WI38 (cell line): ENCODE measurements at regions not wholly inside any gene's neighbourhood (a gene's known extent, or its start where the extent isn't known, plus 50 kb on each side); places are given as distances from the start of the nearest gene placed in this dataset.

ENCODE experiments used
- H3K4me3 ChIP-seq: 2 replicates; pipeline ENCODE4 v1.5.1; 2011; ENCODE audit warnings: low read depth, mild to moderate bottlenecking, control low read depth, low read length
- TF ChIP-seq, protein P1 (sequence below): IDR thresholded peaks from 2 replicates; pipeline ENCODE4 v1.5.1; 2012; ENCODE audit warnings: low read depth, mild to moderate bottlenecking, control low read depth, low read length

DNA sequence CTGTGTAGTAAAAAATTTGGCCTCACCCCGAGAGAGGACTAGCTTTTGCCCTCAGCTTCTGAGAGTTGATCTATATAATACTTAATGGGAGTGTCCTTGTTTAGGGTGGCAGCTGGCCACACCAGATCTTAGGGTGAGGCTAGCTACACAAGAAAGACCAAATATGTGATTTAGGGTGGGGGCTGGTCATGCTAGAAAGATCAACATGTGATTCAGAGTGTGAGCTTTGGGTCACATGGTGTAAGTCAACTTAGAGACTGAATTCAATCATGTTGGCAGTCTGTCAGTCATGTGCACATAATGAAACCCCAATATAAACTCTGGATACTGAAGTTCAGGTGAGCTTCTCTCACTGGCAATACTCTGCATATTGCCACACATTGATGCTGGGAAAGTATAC lies 120.7 kb upstream of the DAZL start:
- H3K4me3 ChIP-seq: no peak overlapping the region
- TF ChIP-seq, protein P1, sequence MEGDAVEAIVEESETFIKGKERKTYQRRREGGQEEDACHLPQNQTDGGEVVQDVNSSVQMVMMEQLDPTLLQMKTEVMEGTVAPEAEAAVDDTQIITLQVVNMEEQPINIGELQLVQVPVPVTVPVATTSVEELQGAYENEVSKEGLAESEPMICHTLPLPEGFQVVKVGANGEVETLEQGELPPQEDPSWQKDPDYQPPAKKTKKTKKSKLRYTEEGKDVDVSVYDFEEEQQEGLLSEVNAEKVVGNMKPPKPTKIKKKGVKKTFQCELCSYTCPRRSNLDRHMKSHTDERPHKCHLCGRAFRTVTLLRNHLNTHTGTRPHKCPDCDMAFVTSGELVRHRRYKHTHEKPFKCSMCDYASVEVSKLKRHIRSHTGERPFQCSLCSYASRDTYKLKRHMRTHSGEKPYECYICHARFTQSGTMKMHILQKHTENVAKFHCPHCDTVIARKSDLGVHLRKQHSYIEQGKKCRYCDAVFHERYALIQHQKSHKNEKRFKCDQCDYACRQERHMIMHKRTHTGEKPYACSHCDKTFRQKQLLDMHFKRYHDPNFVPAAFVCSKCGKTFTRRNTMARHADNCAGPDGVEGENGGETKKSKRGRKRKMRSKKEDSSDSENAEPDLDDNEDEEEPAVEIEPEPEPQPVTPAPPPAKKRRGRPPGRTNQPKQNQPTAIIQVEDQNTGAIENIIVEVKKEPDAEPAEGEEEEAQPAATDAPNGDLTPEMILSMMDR: no peak

DNA sequence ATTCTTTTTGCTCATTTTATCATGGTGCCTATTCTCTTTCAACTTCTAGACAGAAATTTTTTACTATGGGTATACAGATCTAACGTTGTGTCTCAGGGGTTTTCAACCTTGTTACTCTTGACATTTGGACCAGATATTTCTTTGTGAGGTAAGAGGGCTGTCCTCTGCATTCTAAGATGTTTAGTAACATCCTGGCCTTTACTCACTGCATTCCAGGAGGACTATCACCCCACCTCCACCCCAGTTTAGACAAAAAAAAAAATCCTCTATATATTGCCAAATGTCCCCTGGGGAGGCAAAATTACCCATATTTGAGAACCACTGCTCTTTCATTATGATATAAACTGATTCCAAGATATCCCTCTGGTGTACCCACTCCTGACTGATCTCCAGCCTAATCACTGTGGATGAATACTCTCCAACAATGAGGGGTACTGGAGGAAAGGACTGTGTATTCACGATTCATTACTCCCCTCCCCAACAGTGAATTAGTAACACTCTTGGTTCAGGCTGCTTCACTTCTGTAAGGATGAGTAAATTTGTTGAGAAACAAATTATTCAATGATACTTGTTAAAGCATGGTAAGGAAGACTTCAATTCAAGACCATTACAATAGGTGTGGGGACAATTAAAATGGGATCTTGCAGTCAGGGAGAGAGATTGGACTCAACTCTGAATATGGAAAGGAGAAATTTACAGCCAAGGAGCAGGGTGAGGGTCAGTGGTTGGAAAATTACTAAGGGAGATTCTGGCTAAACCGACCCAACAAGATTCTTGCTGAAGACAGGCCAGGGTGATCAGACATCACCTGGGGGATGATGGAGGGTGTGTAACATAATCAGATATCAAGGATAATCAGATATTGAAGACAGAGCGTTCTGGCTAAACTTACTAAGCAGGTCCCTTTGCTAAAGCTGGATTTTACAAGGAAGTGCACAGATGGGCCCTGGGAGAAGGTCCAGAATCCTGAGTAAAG lies 123.8 kb upstream of the DAZL start:
- TF ChIP-seq, protein P1: no peak
- no peak overlapping the region for H3K4me3 ChIP-seq

DNA sequence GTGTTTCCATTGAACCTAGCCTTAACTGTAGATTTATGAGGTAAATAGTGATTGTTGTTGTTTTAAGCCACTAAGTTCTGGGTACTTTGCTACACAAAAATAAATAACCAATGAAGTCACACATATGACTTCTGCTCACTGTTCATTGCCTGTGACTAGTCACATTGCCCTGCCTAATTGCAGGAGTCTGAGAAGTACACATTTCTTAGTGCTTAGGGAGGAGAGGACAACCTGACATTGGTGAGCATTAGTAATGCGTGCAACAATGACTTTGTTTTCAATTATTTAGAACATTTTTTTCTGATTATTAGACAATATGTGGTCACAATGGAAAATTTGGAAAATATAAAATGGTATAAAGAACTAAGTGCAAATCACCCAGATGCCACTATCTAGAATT lies 133.2 kb upstream of the DAZL start:
- no peak overlapping the region for H3K4me3 ChIP-seq
- TF ChIP-seq, protein P1: no peak

DNA sequence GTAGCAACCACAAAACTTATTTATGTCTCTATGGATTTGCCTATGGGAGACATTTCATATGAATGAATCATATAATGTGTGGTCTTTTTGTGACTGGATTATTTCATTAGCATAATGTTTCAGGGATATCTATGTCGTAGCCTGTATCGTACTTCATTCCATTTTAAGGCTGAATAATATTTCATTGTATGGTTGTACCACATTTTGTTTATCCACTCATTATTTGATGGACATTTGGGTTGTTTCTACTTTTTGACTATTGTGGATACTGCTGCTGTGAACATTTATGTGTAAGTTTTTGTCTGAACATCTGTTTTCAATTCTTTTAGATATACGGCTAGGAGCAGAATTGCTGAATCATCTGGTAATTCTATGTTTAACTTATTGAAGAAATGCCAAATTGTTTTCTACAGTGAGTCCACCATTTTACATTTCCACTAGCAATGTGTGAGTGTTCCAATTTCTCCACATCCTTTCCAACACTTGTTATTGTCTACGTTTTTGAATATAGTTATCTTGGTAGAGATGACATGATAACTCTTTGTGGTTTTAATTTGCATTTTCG lies 134.4 kb upstream of the DAZL start:
- H3K4me3 ChIP-seq: no peak overlapping the region
- TF ChIP-seq, protein P1: no peak

DNA sequence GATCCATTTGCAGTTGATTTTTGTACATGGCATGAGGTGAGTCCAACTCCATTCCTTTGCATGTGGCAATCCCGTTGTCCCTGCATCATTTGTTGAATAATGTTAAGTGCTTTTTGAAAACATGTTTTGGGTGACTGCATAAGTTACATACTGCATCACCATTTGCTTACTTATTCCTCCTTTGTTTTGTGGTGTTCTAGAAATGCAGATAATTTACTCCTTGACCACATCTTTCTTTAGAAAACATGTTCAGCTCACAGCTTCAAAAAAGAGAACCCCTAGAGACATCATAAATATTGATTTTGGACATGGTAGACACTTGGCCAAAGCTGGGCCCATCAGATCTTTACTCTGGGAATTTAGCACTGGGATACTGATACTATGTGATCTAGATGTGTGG lies 135.3 kb upstream of the DAZL start:
- TF ChIP-seq, protein P1: no peak
- no peak overlapping the region for H3K4me3 ChIP-seq

DNA sequence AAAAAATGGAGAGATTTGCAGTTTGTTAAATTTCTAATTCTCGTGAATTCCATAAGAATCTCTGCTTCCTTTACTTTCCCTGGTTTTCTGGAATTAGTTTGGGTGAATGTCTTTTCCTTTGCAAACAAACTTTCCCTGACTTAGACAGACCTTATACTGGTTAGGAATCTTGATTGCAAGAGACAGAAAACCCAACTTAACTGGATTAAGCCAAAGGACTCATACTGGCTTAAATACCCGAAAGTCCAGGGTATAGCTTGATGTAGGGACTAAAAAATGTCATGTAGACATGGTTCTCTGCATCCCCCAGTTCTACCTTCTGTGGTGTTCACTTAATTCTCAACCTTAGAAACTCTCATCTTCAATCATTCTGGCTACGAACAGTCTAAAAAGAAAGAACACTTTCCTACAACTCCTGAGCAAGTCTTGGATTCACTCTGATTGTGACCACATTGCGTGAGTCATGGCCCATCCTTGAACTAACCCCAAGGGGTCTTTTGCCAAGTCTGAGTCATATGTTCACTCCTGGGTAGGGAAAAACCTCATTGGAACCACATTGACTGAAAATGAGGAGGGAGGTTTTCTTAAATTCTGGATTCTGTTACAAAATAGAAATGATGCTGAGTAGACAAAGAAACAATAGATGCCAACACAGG lies 136.0 kb upstream of the DAZL start:
- TF ChIP-seq, protein P1: no peak
- H3K4me3 ChIP-seq: no peak overlapping the region

DNA sequence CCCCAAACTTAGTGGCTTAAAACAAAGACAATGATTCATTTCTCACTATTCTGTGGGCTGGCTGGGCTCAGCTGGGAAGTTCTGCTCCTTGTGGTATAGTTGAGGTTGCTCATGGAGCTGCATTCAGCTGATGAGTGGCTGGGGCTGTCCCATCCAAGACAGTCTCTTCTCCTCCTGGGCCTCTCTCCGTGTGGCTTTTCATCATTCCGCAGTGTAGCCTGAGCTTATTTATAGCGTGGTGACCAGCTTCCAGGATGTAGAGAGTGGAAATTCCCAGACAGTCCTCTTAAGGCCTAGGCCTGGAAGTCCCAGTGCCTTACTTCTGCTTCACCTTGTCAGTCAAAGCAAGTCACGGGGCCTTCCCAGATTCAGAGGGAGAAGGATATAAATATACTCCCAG lies 136.7 kb upstream of the DAZL start:
- H3K4me3 ChIP-seq: no peak overlapping the region
- TF ChIP-seq, protein P1: no peak
